ENCODE measurements at regions not wholly inside any gene's neighbourhood (a gene's known extent, or its start where the extent isn't known, plus 50 kb on each side); places are given as distances from the start of the nearest gene placed in this dataset.

DNA sequence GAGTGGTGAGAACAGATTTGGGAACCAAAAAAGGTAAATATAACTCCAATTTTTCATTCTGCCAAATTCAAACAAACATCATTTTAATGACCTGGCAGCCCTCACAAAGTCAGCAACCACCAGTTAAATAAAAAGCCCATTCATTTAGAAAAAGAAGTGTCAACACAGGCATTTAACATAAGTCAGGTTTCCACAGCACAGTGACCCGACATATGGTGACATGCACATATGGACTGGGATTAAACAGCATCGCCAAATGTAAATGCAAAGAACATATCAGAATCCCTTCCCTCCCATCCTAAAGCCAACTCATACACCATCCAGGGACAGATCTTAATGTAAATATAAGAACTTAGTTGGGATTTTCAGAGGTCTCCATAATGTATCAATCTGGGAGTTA is 293.2 kb downstream of the FGFR2 start:
- Histone ChIP-seq H3K4me3 (no peak overlapping the region), H3K27ac (peak overlapping the region in 1 of 4 donors; percentile 21), H3K4me1 (no peaks in the 10 kb centered on the region), H3K9me3 (no peaks in the 10 kb centered on the region), H3K36me3 (no peaks in the 10 kb centered on the region), H3K27me3 (no peaks in the 10 kb centered on the region)
- DNase-seq (no peak), ATAC-seq (peak in 2 of 4 donors; percentile 26 to 35), FAIRE-seq (no peak)
- TF ChIP-seq, protein P1, sequence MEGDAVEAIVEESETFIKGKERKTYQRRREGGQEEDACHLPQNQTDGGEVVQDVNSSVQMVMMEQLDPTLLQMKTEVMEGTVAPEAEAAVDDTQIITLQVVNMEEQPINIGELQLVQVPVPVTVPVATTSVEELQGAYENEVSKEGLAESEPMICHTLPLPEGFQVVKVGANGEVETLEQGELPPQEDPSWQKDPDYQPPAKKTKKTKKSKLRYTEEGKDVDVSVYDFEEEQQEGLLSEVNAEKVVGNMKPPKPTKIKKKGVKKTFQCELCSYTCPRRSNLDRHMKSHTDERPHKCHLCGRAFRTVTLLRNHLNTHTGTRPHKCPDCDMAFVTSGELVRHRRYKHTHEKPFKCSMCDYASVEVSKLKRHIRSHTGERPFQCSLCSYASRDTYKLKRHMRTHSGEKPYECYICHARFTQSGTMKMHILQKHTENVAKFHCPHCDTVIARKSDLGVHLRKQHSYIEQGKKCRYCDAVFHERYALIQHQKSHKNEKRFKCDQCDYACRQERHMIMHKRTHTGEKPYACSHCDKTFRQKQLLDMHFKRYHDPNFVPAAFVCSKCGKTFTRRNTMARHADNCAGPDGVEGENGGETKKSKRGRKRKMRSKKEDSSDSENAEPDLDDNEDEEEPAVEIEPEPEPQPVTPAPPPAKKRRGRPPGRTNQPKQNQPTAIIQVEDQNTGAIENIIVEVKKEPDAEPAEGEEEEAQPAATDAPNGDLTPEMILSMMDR (IDR thresholded peaks at IDR 0.05), result no peak
- 28 to 33% methylated on average over 2 of the region's 2 CpGs for WGBS, 2 donors
- intact Hi-C loops (cut with DNase I), result no loop called here

DNA sequence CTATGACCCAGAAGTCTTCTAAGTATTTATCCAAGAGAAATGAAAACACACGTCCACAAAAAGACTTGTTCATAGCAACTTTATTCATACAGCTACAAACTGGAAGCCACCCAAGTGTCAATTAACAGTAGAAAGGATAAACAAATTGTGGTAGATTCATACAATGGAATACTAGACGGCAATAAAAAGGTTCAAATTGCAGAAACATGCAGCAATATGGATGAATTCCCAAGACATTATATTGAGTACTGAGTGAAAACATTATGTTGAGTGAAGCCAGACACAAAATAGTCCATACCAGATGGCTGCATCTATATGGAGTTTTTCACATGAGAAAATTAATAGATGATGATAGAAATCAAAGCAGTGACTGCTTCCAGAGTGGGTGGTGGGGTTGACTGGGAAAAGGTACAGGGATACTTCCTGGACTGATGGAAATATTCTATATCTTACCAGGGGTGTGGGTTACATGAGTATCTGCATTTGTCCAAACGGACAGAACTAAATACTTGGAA is 292.0 kb downstream of the FGFR2 start:
- Histone ChIP-seq H3K4me1 (no peaks in the 10 kb centered on the region), H3K36me3 (no peaks in the 10 kb centered on the region), H3K9me3 (no peaks in the 10 kb centered on the region), H3K27ac (no peak overlapping the region), H3K27me3 (no peaks in the 10 kb centered on the region), H3K4me3 (no peak overlapping the region)
- no peak for ATAC-seq
- intact Hi-C loops (cut with DNase I), result no loop called here
- DNase-seq, result no peak
- TF ChIP-seq, protein P1 (IDR thresholded peaks at IDR 0.05), result no peak
- 44 to 55% methylated on average over 3 of the region's 3 CpGs for WGBS, 2 donors
- no peak for FAIRE-seq

DNA sequence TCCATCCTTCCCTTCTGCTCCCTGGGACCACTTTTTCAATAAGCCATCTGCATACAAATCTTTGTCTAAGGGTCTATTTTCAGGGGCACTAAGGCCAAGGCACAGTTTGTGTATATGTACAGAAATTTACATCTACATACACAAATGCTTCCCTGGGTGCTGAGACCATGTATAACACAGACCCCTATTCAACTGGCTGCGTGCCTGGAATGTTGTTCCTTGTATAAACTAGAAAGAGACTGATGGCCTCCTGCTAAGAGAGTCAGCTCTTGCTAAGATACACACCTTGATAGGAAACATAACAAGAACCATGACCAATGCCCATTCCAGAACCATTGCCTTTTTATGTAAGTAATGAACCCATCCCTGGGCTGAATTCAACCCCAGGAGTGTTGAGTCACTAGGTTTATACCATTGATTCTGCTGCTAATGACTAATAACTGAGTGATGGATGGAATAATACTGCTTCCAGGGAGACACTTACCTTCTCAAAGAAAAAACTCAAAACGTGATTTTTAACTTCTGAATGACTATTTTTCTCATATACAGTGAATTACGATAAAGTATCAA is 290.7 kb downstream of the FGFR2 start:
- no peak for DNase-seq
- H3K27me3 ChIP-seq, result no peaks in the 10 kb centered on the region
- ATAC-seq, result no peak

DNA sequence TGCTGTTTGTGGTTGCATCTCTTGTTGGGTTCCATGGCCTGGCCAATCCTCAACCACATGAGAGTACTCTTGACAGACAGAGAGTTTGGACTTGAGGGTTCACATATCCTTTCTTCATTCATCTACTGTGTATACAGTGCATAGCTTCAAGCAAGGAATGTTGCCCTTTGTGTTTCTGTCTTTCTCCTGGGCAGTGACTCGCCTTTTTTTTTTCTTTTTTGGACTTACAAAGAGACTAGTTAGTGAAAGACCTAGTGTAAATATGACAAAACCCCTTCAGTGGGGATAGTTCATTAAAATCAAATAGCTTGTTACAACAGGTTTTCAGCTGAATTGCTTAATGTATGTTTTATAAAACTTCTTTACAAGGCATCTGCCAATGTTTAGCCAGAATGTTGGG is 290.2 kb downstream of the FGFR2 start:
- TF ChIP-seq, protein P1 (IDR thresholded peaks at IDR 0.05), result no peak
- DNase-seq (no peak), FAIRE-seq (no peak), ATAC-seq (no peak)
- 38 to 50% methylated on average over 1 of the region's 1 CpG for WGBS, 2 donors
- Histone ChIP-seq H3K36me3 (no peaks in the 10 kb centered on the region), H3K9me3 (no peaks in the 10 kb centered on the region), H3K4me3 (no peak overlapping the region), H3K27me3 (no peaks in the 10 kb centered on the region), H3K4me1 (no peaks in the 10 kb centered on the region), H3K27ac (no peak overlapping the region)
- intact Hi-C loops (cut with DNase I), result no loop called here

More for the DNA sequence above, 290.7 kb downstream of the FGFR2 start:
- TF ChIP-seq, protein P1 (IDR thresholded peaks at IDR 0.05), result no peak
- Histone ChIP-seq H3K4me1 (no peaks in the 10 kb centered on the region), H3K36me3 (no peaks in the 10 kb centered on the region), H3K4me3 (no peak overlapping the region), H3K27ac (no peak overlapping the region), H3K9me3 (no peaks in the 10 kb centered on the region)
- intact Hi-C loops (cut with DNase I), result no loop called here
- WGBS, 2 donors, result 57 to 68% methylated on average over 3 of the region's 3 CpGs
- FAIRE-seq, result no peak

DNA sequence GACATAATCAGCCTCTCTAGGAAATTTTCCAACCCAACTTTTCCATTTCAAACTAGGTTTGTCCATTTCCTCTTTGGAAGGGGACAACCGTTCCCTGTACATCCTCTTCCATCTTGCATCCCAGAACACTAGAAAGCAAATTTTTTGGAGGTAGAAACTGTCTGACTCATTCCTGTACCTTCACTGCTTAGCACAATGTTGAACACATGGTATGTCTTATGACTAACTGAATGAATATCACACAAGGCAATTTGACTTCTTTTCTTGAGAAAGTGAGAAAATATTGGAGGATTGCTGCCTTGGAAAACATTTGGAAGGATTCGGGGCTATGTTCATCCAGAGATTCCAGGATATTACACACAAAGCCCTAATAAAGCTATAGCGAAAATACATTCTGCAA is 289.1 kb downstream of the FGFR2 start:
- WGBS, 2 donors, result 62 to 86% methylated on average over 3 of the region's 3 CpGs
- Histone ChIP-seq H3K27ac (no peak overlapping the region), H3K4me1 (no peaks in the 10 kb centered on the region), H3K9me3 (no peaks in the 10 kb centered on the region), H3K27me3 (no peaks in the 10 kb centered on the region), H3K36me3 (no peaks in the 10 kb centered on the region), H3K4me3 (no peak overlapping the region)
- FAIRE-seq (no peak), DNase-seq (no peak), ATAC-seq (no peak)
- TF ChIP-seq, protein P1 (IDR thresholded peaks at IDR 0.05), result no peak
- intact Hi-C loops (cut with DNase I), result no loop called here
